ENCODE measurements at regions not wholly inside any gene's neighbourhood (a gene's known extent, or its start where the extent isn't known, plus 50 kb on each side); places are given as distances from the start of the nearest gene placed in this dataset.

DNA sequence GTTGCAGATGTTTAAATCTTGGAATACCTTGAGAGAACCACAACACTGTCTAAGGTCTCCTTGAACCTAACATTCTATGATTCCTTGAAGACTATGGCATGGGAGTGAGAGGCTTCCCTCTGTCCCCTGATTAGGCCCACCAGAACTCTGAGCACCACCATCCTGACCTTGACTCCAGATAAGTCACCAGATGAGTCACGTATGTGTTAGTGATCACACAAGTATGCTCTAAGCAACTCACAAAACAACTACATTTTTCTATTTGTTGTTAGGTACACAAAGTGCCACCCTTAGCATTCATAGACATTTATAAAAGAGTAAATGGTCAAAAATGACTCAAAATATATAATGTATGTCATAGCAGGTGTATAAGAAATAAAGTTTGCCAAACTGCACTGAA is 252.9 kb upstream of the CXXC4 start (continued):
- TF ChIP-seq GABPA (IDR thresholded peaks at IDR 0.05; ENCODE audit: borderline replicate concordance, insufficient read depth, low read length) (no peak), RBBP5 (IDR thresholded peaks at IDR 0.05; ENCODE audit: borderline replicate concordance, low read depth, low read length) (no peak), EZH2 (IDR thresholded peaks at IDR 0.05; ENCODE audit: low read depth, low read length, severe bottlenecking) (no peak), TBP (IDR thresholded peaks at IDR 0.05; ENCODE audit: low read depth, low read length) (no peak), CBX5 (IDR thresholded peaks at IDR 0.05; ENCODE audit: low read depth, low read length) (no peak), ASH2L (IDR thresholded peaks at IDR 0.05; ENCODE audit: low read length) (no peak), TAF1 (IDR thresholded peaks at IDR 0.05; ENCODE audit: low read depth, low read length) (no peak)

Measured in H1 (cell line).